Frontal cortex (tissue), 3 donors: ENCODE measurements at regions not wholly inside any gene's neighbourhood (a gene's known extent, or its start where the extent isn't known, plus 50 kb on each side); places are given as distances from the start of the nearest gene placed in this dataset.
"Not testable (repeated sequence)": the region's sequence is repeated elsewhere in the genome, so short reads cannot be mapped to it uniquely, and the experiment has no call there.

Experiments
- DNase-seq, 2 donors: peaks; one replicate each; pipeline ENCODE4 v3.0.0; 2012; ENCODE audit warnings: low spot score in 2 of 2
- FAIRE-seq: peaks from 2 replicates; lab custom pipeline; 2012; peaks lifted over from hg19 to GRCh38; lab: Jason Lieb, UNC
- donor health status: control.
- donor health status: control.
- donor health status: control.

- FAIRE-seq (no peak), DNase-seq (no peak)
These were observed 511.9 kb upstream of the NCAM2 start for GRCh38 chr21:20486303-20486702.

GRCh38 chr21:20502915-20503314 lies 495.3 kb upstream of the NCAM2 start:
- not testable (repeated sequence) for DNase-seq, FAIRE-seq

- DNase-seq (no peak), FAIRE-seq (no peak)
These were observed 490.4 kb upstream of the NCAM2 start for GRCh38 chr21:20507783-20508182.

- no peak for DNase-seq
- FAIRE-seq, result no peak
These were observed 486.9 kb upstream of the NCAM2 start for GRCh38 chr21:20511216-20511880.

GRCh38 chr21:20515446-20515845 lies 482.8 kb upstream of the NCAM2 start:
- FAIRE-seq, result no peak
- DNase-seq, result no peak

- DNase-seq (no peak), FAIRE-seq (no peak)
These were observed 479.1 kb upstream of the NCAM2 start for GRCh38 chr21:20519076-20519475.

- DNase-seq, result no peak
- FAIRE-seq, result no peak
These were observed 475.6 kb upstream of the NCAM2 start for GRCh38 chr21:20522611-20523010.

- no peak for FAIRE-seq
- DNase-seq, result no peak
These were observed 475.0 kb upstream of the NCAM2 start for GRCh38 chr21:20523191-20523590.

GRCh38 chr21:20527731-20528460 lies 470.3 kb upstream of the NCAM2 start:
- DNase-seq (no peak), FAIRE-seq (no peak)

- DNase-seq, result no peak
- FAIRE-seq, result no peak
These were observed 461.1 kb upstream of the NCAM2 start for GRCh38 chr21:20537130-20537529.

GRCh38 chr21:20538039-20538658 lies 460.1 kb upstream of the NCAM2 start:
- DNase-seq (no peak), FAIRE-seq (no peak)

- FAIRE-seq (no peak), DNase-seq (no peak)
These were observed 452.8 kb upstream of the NCAM2 start for GRCh38 chr21:20545454-20545853.

GRCh38 chr21:20551939-20552338 lies 446.3 kb upstream of the NCAM2 start:
- DNase-seq, result no peak
- FAIRE-seq, result no peak

- DNase-seq, result no peak
- no peak for FAIRE-seq
These were observed 443.4 kb upstream of the NCAM2 start for GRCh38 chr21:20554785-20555184.

GRCh38 chr21:20570824-20571232 lies 427.4 kb upstream of the NCAM2 start:
- FAIRE-seq, result no peak
- DNase-seq, result no peak

GRCh38 chr21:20572582-20572981 lies 425.6 kb upstream of the NCAM2 start:
- FAIRE-seq, result no peak

GRCh38 chr21:20581361-20581760 lies 416.8 kb upstream of the NCAM2 start:
- FAIRE-seq, result no peak
- no peak for DNase-seq

More at GRCh38 chr21:20572582-20572981, 425.6 kb upstream of the NCAM2 start:
- DNase-seq, result no peak

GRCh38 chr21:20591284-20591683 lies 406.9 kb upstream of the NCAM2 start:
- DNase-seq (no peak), FAIRE-seq (no peak)

GRCh38 chr21:20592463-20592862 lies 405.7 kb upstream of the NCAM2 start:
- FAIRE-seq (no peak), DNase-seq (no peak)

GRCh38 chr21:20603236-20603635 lies 395.0 kb upstream of the NCAM2 start:
- no peak for FAIRE-seq
- no peak for DNase-seq

GRCh38 chr21:20611008-20611407 lies 387.2 kb upstream of the NCAM2 start:
- DNase-seq (no peak), FAIRE-seq (no peak)
